ENCODE measurements at regions not wholly inside any gene's neighbourhood (a gene's known extent, or its start where the extent isn't known, plus 50 kb on each side); places are given as distances from the start of the nearest gene placed in this dataset.
"Not testable (repeated sequence)": the region's sequence is repeated elsewhere in the genome, so short reads cannot be mapped to it uniquely, and the experiment has no call there.

DNA sequence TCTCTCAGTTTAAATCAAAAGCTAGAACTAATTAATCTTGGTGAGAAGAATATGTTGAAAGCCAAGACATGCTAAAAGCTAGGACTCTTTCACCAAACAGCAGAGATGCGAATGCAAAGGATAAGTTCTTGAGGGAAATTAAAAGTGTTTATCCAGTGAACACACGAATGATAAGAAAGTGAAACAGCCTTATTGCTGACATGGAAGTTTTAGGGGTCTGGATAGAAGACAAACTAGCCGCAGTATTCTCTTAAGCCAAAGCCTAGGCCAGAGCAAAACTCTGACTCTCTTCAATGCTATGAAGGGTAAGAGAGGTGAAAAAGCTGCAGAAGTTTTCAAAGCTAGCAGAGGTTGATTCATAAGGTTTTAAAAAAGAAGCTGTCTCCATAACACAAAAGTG, 103.0 kb downstream of the UFM1 start:
- Mint-ChIP-seq H3K27me3 (no peaks in the 10 kb centered on the region), H3K27ac (no peak overlapping the region), H3K9me3 (ENCODE audit: low read depth) (peaks cover 4% of the 10 kb centered on the region), H3K36me3 (ENCODE audit: insufficient read depth) (no peaks in the 10 kb centered on the region), H3K4me3 (ENCODE audit: low read depth) (no peak overlapping the region), H3K4me1 (ENCODE audit: low read depth) (peaks cover 4% of the 10 kb centered on the region)
- TF ChIP-seq, protein P1, sequence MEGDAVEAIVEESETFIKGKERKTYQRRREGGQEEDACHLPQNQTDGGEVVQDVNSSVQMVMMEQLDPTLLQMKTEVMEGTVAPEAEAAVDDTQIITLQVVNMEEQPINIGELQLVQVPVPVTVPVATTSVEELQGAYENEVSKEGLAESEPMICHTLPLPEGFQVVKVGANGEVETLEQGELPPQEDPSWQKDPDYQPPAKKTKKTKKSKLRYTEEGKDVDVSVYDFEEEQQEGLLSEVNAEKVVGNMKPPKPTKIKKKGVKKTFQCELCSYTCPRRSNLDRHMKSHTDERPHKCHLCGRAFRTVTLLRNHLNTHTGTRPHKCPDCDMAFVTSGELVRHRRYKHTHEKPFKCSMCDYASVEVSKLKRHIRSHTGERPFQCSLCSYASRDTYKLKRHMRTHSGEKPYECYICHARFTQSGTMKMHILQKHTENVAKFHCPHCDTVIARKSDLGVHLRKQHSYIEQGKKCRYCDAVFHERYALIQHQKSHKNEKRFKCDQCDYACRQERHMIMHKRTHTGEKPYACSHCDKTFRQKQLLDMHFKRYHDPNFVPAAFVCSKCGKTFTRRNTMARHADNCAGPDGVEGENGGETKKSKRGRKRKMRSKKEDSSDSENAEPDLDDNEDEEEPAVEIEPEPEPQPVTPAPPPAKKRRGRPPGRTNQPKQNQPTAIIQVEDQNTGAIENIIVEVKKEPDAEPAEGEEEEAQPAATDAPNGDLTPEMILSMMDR (IDR thresholded peaks at IDR 0.05; ENCODE audit: unreplicated experiment) = no peak
- no peak for DNase-seq (ENCODE audit: low spot score, unreplicated experiment)

DNA sequence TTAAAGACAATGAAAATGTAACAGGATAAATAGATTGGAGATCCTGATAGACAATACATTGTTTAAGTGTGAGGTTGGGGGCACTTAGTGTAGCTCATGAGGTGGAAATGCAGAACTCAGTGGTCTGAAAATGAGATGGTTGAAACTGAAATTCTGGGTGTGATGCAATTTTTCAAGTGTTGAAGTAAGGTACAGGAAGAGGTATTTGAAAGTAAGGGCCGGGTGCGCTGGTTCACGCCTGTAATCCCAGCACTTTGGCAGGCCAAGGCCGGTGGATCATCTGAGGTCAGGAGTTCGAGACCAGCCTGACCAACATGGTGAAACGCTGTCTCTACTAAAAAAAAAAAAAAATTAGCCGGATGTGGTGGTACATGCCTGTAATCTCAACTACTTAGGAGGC, 113.0 kb downstream of the UFM1 start:
- no peak for DNase-seq (ENCODE audit: low spot score, unreplicated experiment)
- H3K4me1 Mint-ChIP-seq (ENCODE audit: low read depth) = no peaks in the 10 kb centered on the region
- no peaks in the 10 kb centered on the region for H3K27me3 Mint-ChIP-seq
- no peak overlapping the region for H3K27ac Mint-ChIP-seq
- no peak overlapping the region for H3K4me3 Mint-ChIP-seq (ENCODE audit: low read depth)
- peaks cover 9% of the 10 kb centered on the region for H3K9me3 Mint-ChIP-seq (ENCODE audit: low read depth)
- no peaks in the 10 kb centered on the region for H3K36me3 Mint-ChIP-seq (ENCODE audit: insufficient read depth)
- TF ChIP-seq, protein P1 (IDR thresholded peaks at IDR 0.05; ENCODE audit: unreplicated experiment) = no peak

DNA sequence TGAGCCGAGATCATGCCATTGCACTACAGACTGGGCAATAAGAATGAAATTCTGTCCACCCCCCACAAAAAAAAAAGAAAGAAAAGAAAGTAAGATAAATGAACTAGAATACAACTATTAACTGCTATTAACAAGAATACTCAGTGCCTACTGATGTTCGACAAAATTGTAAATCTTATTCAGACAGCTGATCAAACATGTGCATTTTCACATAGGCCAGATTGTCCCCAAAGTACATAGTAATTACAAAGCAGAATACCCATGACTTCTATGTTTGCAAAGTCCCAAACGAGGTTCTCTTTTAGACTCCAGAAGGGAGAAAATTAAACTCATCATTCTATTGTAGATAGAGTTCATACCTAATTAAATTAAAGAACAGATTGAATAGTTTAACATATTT, 113.4 kb downstream of the UFM1 start:
- TF ChIP-seq, protein P1 (IDR thresholded peaks at IDR 0.05; ENCODE audit: unreplicated experiment) = no peak
- Mint-ChIP-seq H3K36me3 (ENCODE audit: insufficient read depth) (no peaks in the 10 kb centered on the region), H3K27ac (no peak overlapping the region), H3K27me3 (no peaks in the 10 kb centered on the region), H3K4me3 (ENCODE audit: low read depth) (no peak overlapping the region), H3K9me3 (ENCODE audit: low read depth) (peaks cover 9% of the 10 kb centered on the region), H3K4me1 (ENCODE audit: low read depth) (no peaks in the 10 kb centered on the region)
- DNase-seq (ENCODE audit: low spot score, unreplicated experiment) = no peak

DNA sequence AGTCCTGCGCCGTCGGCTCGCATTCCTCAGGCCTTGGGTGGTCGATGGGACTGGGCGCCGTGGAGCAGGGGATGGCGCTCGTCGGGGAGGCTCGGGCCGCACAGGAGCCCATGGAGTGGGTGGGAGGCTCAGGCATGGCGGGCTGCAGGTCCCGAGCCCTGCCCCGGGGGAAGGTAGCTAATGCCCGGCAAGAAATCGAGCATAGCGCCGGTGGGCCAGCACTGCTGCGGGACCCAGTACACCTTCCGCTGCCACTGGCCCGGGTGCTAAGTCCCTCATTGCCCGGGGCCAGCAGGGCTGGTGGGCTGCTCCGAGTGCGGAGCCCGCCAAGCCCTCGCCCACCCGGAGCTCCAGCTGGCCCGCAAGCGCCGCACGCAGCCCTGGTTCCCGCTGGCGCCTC, 122.8 kb downstream of the UFM1 start:
- not testable (repeated sequence) for H3K27me3 Mint-ChIP-seq; H3K36me3 Mint-ChIP-seq (ENCODE audit: insufficient read depth); H3K9me3 Mint-ChIP-seq (ENCODE audit: low read depth); DNase-seq (ENCODE audit: low spot score, unreplicated experiment); H3K4me3 Mint-ChIP-seq (ENCODE audit: low read depth); H3K4me1 Mint-ChIP-seq (ENCODE audit: low read depth); H3K27ac Mint-ChIP-seq

DNA sequence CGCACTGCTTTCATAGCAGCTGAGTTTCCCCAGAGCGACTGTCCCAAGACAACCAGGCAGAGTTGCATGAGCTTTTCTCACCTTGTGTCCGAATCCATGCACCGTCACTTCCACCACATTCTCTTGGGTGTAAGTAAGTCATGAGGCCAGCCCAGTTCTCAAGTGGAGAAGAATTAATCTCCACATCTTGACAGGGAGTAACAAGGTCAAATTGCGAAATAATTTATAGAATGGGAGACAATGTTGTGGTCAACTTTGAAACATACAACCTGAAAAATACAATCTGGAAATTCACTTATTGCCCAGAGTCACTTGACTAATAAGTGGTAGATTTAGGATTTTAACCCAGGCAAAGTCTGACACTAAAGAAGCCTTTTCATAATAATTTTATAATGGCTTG, 123.7 kb downstream of the UFM1 start:
- H3K27me3 Mint-ChIP-seq = no peaks in the 10 kb centered on the region
- H3K9me3 Mint-ChIP-seq (ENCODE audit: low read depth) = no peaks in the 10 kb centered on the region
- H3K36me3 Mint-ChIP-seq (ENCODE audit: insufficient read depth) = no peaks in the 10 kb centered on the region
- no peak overlapping the region for H3K4me3 Mint-ChIP-seq (ENCODE audit: low read depth)
- TF ChIP-seq, protein P1 (IDR thresholded peaks at IDR 0.05; ENCODE audit: unreplicated experiment) = no peak
- H3K4me1 Mint-ChIP-seq (ENCODE audit: low read depth) = peaks cover 8% of the 10 kb centered on the region
- no peak for DNase-seq (ENCODE audit: low spot score, unreplicated experiment)
- H3K27ac Mint-ChIP-seq = no peak overlapping the region

DNA sequence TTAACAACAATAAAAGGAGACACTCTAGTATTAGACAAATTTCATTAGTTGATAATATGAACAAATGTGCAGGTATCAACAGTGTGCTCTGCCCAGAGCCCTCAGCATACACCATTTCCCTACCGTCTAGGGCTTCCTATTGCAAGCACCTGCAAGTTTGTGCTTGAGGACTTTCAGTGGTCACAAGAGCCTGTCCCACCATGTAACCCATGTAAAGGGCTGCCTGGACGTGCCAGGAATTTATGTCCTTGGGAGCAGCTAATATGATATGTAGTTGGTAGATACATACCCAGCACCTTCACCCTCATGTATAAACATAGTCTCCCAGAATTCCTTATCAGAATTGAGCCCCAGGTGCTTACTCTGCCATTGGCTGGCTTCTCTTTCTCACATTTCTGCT, 128.0 kb downstream of the UFM1 start:
- peaks cover 4% of the 10 kb centered on the region for H3K4me1 Mint-ChIP-seq (ENCODE audit: low read depth)
- DNase-seq (ENCODE audit: low spot score, unreplicated experiment) = no peak
- H3K4me3 Mint-ChIP-seq (ENCODE audit: low read depth) = no peak overlapping the region
- no peaks in the 10 kb centered on the region for H3K36me3 Mint-ChIP-seq (ENCODE audit: insufficient read depth)
- TF ChIP-seq, protein P1 (IDR thresholded peaks at IDR 0.05; ENCODE audit: unreplicated experiment) = no peak
- no peaks in the 10 kb centered on the region for H3K27me3 Mint-ChIP-seq
- no peaks in the 10 kb centered on the region for H3K9me3 Mint-ChIP-seq (ENCODE audit: low read depth)
- no peak overlapping the region for H3K27ac Mint-ChIP-seq

Data from progenitor cell of endocrine pancreas (in vitro differentiated cells).